Cardiac fibroblast (primary cell): ENCODE measurements at regions not wholly inside any gene's neighbourhood (a gene's known extent, or its start where the extent isn't known, plus 50 kb on each side); places are given as distances from the start of the nearest gene placed in this dataset.
A peak's percentile ranks its signal among the peaks of the same experiment; 100 is the strongest.

Experiments used
- DNase-seq, 2 donors: peaks; one replicate each; pipeline versions ENCODE4 v3.0.0 to v3.0.0-alpha.2; 2010; ENCODE audit warnings: low read depth in 2 of 2
- H3K4me3 ChIP-seq, 2 donors: replicated peaks in 1 of 2; 1 replicate in 1 of 2; 2 replicates in 1 of 2; pipeline ENCODE4 v1.5.1; 2011; ENCODE audit warnings: low read depth in 2 of 2, low read length in 2 of 2, mild to moderate bottlenecking in 2 of 2, moderate library complexity in 1 of 2
- CTCF ChIP-seq: IDR thresholded peaks from one replicate; pipeline ENCODE4 v1.5.1; 2011; ENCODE audit warnings: low read depth, mild to moderate bottlenecking, low read length, inconsistent platforms

GRCh38 chr3:144242747-144243146 lies 271.1 kb downstream of the DIPK2A start:
- DNase-seq: no peak
- TF ChIP-seq CTCF: no peak
- no peak overlapping the region for H3K4me3 ChIP-seq

GRCh38 chr3:144244662-144245061 lies 273.0 kb downstream of the DIPK2A start:
- DNase-seq: no peak
- TF ChIP-seq CTCF: no peak
- no peak overlapping the region for H3K4me3 ChIP-seq

GRCh38 chr3:144252896-144253295 lies 281.3 kb downstream of the DIPK2A start:
- H3K4me3 ChIP-seq: no peak overlapping the region
- no peak for TF ChIP-seq CTCF
- DNase-seq: no peak

GRCh38 chr3:144257381-144257780 lies 285.8 kb downstream of the DIPK2A start:
- no peak overlapping the region for H3K4me3 ChIP-seq
- no peak for TF ChIP-seq CTCF
- no peak for DNase-seq

- TF ChIP-seq CTCF: no peak
- DNase-seq: no peak
- H3K4me3 ChIP-seq: no peak overlapping the region
Measured at GRCh38 chr3:144259267-144259666, 287.6 kb downstream of the DIPK2A start.

GRCh38 chr3:144263706-144264105 lies 292.1 kb downstream of the DIPK2A start:
- no peak for TF ChIP-seq CTCF
- H3K4me3 ChIP-seq: no peak overlapping the region
- DNase-seq: no peak

GRCh38 chr3:144264350-144264749 lies 292.7 kb downstream of the DIPK2A start:
- no peak overlapping the region for H3K4me3 ChIP-seq
- DNase-seq: peak in 1 of 2 donors; percentile 8
- TF ChIP-seq CTCF: no peak
